WTC11 (cell line): ENCODE measurements at regions not wholly inside any gene's neighbourhood (a gene's known extent, or its start where the extent isn't known, plus 50 kb on each side); places are given as distances from the start of the nearest gene placed in this dataset.

ENCODE experiments used
- ATAC-seq: fragments of 200-7000 bp; cut with Tn5 transposase; 2 replicates; pipeline ENCODE4 v1.10.0; 2021; ENCODE audit warnings: mild to moderate bottlenecking, moderate library complexity
- CTCF ChIA-PET: fragments of 300-600 bp; sonication (Branson Sonifier 250); formaldehyde crosslinking; loops from one replicate; lab custom pipeline; 2021; ENCODE audit warnings: antibody characterized with exemption; lab: Charles Lee
- POLR2A ChIA-PET: fragments of 350-600 bp; sonication (Branson Sonifier 250); formaldehyde crosslinking; loops from one replicate; lab custom pipeline; 2021; ENCODE audit warnings: antibody characterized with exemption; lab: Charles Lee
- DNase-seq: peaks from one replicate; pipeline ENCODE4 v3.0.0; 2021; ENCODE audit warnings: low spot score
- H3K27ac Mint-ChIP-seq: 2 replicates; pipeline ENCODE4 v1.8.0; 2021; ENCODE audit warnings: mixed read lengths
- H3K27me3 Mint-ChIP-seq: 2 replicates; pipeline ENCODE4 v1.8.0; 2021; ENCODE audit warnings: low read depth, mild to moderate bottlenecking, moderate library complexity, mixed read lengths
- H3K36me3 Mint-ChIP-seq: 2 replicates; pipeline ENCODE4 v1.8.0; 2021; ENCODE audit warnings: mixed read lengths
- H3K4me1 Mint-ChIP-seq: 2 replicates; pipeline ENCODE4 v1.8.0; 2022; ENCODE audit warnings: mixed read lengths
- H3K4me3 Mint-ChIP-seq: 2 replicates; pipeline ENCODE4 v1.8.0; 2021; ENCODE audit warnings: mild to moderate bottlenecking, moderate library complexity, mixed read lengths
- H3K9me3 Mint-ChIP-seq: 2 replicates; pipeline ENCODE4 v1.8.0; 2021; ENCODE audit warnings: mixed read lengths
- FOXP1 ChIP-seq: sonication (generic); formaldehyde crosslinking; IDR thresholded peaks from 2 replicates; pipeline ENCODE4 v1.8.0; 2022; ENCODE audit warnings: missing genetic modification reagents, mild to moderate bottlenecking, moderate library complexity, borderline replicate concordance
- GABPB1 ChIP-seq: sonication (generic); formaldehyde crosslinking; IDR thresholded peaks from 2 replicates; pipeline ENCODE4 v1.8.1; 2023; ENCODE audit warnings: mild to moderate bottlenecking, missing genetic modification reagents
- GRHL2 ChIP-seq: fragments of 250-450 bp; sonication (Bioruptor Pico); IDR thresholded peaks from 2 replicates; pipeline ENCODE4 v1.8.0; 2022; ENCODE audit warnings: mild to moderate bottlenecking, moderate library complexity; ENCODE audit not compliant: insufficient replicate concordance, severe bottlenecking
- JAZF1 ChIP-seq: fragments of 250-450 bp; sonication (Bioruptor Pico); IDR thresholded peaks from 2 replicates; pipeline ENCODE4 v1.9.0; 2021; ENCODE audit warnings: moderate library complexity, mild to moderate bottlenecking, inconsistent platforms
- KAT7 ChIP-seq: sonication (generic); formaldehyde crosslinking; IDR thresholded peaks from 2 replicates; pipeline ENCODE4 v1.8.1; 2023; ENCODE audit warnings: missing genetic modification reagents, mild to moderate bottlenecking, borderline replicate concordance
- NR1H2 ChIP-seq: sonication (generic); formaldehyde crosslinking; IDR thresholded peaks from 2 replicates; pipeline ENCODE4 v1.9.0; 2021; ENCODE audit warnings: mild to moderate bottlenecking, moderate library complexity, missing genetic modification reagents
- SMAD3 ChIP-seq: sonication (generic); formaldehyde crosslinking; IDR thresholded peaks from 2 replicates; pipeline ENCODE4 v1.8.0; 2022; ENCODE audit warnings: missing genetic modification reagents, mild to moderate bottlenecking, borderline replicate concordance
- SMAD4 ChIP-seq: sonication (generic); formaldehyde crosslinking; IDR thresholded peaks from 2 replicates; pipeline ENCODE4 v1.8.0; 2022; ENCODE audit warnings: mild to moderate bottlenecking, missing genetic modification reagents
- SP1 ChIP-seq: sonication (generic); formaldehyde crosslinking; conservative IDR thresholded peaks from 2 replicates; pipeline ENCODE4 v1.8.1; 2022; ENCODE audit warnings: missing genetic modification reagents
- TEAD4 ChIP-seq: sonication (generic); formaldehyde crosslinking; IDR thresholded peaks from 2 replicates; pipeline ENCODE4 v1.8.0; 2022; ENCODE audit warnings: mild to moderate bottlenecking, missing genetic modification reagents
- TP53 ChIP-seq: sonication (generic); formaldehyde crosslinking; IDR thresholded peaks from 2 replicates; pipeline ENCODE4 v1.8.1; 2023; ENCODE audit warnings: mild to moderate bottlenecking, missing genetic modification reagents
- ZNF219 ChIP-seq: sonication (generic); formaldehyde crosslinking; IDR thresholded peaks from 2 replicates; pipeline ENCODE4 v1.8.0; 2023; ENCODE audit warnings: missing genetic modification reagents, mild to moderate bottlenecking, borderline replicate concordance
- ZNF396 ChIP-seq: fragments of 250-450 bp; sonication (Bioruptor Pico); IDR thresholded peaks from 2 replicates; pipeline ENCODE4 v1.8.0; 2021; ENCODE audit warnings: mild to moderate bottlenecking, moderate library complexity, borderline replicate concordance
- TF ChIP-seq, protein P1 (sequence below): sonication (generic); formaldehyde crosslinking; IDR thresholded peaks from 2 replicates; pipeline ENCODE4 v1.8.0; 2022; ENCODE audit warnings: mild to moderate bottlenecking, missing genetic modification reagents
- TF ChIP-seq, protein P2 (sequence below): sonication (generic); formaldehyde crosslinking; IDR thresholded peaks from 2 replicates; pipeline ENCODE4 v1.8.0; 2023; ENCODE audit warnings: missing genetic modification reagents, mild to moderate bottlenecking, borderline replicate concordance
- TF ChIP-seq, protein P3 (sequence below): sonication (generic); formaldehyde crosslinking; IDR thresholded peaks from 2 replicates; pipeline ENCODE4 v1.8.1; 2022; ENCODE audit warnings: low read depth, missing genetic modification reagents, borderline replicate concordance
- TF ChIP-seq, protein P4 (sequence below): fragments of 250-450 bp; sonication (Bioruptor Pico); IDR thresholded peaks from 2 replicates; pipeline ENCODE4 v1.9.0; 2021; ENCODE audit warnings: moderate library complexity, mild to moderate bottlenecking, inconsistent platforms, borderline replicate concordance
- TF ChIP-seq, protein P5 (sequence below): sonication (generic); formaldehyde crosslinking; IDR thresholded peaks from 2 replicates; pipeline ENCODE4 v1.8.0; 2022; ENCODE audit warnings: mild to moderate bottlenecking, missing genetic modification reagents
- TF ChIP-seq, protein P6 (sequence below): fragments of 250-450 bp; sonication (Bioruptor Pico); IDR thresholded peaks from 2 replicates; pipeline ENCODE4 v1.9.0; 2021; ENCODE audit warnings: mild to moderate bottlenecking

DNA sequence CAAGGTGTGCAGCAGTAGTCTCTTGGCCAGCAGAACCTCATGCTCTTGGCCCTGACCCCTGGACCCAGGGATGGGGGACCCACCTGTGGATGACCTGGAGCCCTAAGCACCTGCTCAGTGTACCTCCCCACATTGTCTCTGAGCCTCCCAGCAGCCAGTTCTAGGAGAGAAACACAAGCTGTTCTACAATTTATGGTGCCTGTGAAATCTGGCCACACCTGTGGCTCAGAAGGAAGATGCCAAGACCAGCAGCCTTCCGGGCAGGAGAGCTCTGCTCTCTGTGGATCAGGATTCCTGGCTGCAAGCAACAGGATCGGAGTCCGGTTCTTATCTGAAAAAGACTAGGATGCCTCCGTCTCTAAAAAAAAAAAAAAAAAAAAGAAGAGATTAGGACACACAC, 103.6 kb upstream of the ANO1 start:
- H3K27ac Mint-ChIP-seq: no peak overlapping the region
- POLR2A ChIA-PET: no interaction called here
- peaks cover 26% of the 10 kb centered on the region for H3K4me1 Mint-ChIP-seq
- ATAC-seq (no peak), DNase-seq (no peak)
- no peak overlapping the region for H3K4me3 Mint-ChIP-seq
- CTCF ChIA-PET: no interaction called here
- H3K9me3 Mint-ChIP-seq: no peaks in the 10 kb centered on the region
- no peak for TF ChIP-seq FOXP1 (CRISPR knock-in tag)
- TF ChIP-seq GRHL2: no peak
- no peak for TF ChIP-seq TEAD4
- TF ChIP-seq, protein P1, sequence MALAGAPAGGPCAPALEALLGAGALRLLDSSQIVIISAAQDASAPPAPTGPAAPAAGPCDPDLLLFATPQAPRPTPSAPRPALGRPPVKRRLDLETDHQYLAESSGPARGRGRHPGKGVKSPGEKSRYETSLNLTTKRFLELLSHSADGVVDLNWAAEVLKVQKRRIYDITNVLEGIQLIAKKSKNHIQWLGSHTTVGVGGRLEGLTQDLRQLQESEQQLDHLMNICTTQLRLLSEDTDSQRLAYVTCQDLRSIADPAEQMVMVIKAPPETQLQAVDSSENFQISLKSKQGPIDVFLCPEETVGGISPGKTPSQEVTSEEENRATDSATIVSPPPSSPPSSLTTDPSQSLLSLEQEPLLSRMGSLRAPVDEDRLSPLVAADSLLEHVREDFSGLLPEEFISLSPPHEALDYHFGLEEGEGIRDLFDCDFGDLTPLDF (CRISPR knock-in tag): no peak
- TF ChIP-seq, protein P2, sequence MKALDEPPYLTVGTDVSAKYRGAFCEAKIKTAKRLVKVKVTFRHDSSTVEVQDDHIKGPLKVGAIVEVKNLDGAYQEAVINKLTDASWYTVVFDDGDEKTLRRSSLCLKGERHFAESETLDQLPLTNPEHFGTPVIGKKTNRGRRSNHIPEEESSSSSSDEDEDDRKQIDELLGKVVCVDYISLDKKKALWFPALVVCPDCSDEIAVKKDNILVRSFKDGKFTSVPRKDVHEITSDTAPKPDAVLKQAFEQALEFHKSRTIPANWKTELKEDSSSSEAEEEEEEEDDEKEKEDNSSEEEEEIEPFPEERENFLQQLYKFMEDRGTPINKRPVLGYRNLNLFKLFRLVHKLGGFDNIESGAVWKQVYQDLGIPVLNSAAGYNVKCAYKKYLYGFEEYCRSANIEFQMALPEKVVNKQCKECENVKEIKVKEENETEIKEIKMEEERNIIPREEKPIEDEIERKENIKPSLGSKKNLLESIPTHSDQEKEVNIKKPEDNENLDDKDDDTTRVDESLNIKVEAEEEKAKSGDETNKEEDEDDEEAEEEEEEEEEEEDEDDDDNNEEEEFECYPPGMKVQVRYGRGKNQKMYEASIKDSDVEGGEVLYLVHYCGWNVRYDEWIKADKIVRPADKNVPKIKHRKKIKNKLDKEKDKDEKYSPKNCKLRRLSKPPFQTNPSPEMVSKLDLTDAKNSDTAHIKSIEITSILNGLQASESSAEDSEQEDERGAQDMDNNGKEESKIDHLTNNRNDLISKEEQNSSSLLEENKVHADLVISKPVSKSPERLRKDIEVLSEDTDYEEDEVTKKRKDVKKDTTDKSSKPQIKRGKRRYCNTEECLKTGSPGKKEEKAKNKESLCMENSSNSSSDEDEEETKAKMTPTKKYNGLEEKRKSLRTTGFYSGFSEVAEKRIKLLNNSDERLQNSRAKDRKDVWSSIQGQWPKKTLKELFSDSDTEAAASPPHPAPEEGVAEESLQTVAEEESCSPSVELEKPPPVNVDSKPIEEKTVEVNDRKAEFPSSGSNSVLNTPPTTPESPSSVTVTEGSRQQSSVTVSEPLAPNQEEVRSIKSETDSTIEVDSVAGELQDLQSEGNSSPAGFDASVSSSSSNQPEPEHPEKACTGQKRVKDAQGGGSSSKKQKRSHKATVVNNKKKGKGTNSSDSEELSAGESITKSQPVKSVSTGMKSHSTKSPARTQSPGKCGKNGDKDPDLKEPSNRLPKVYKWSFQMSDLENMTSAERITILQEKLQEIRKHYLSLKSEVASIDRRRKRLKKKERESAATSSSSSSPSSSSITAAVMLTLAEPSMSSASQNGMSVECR (CRISPR knock-in tag): no peak
- TF ChIP-seq GABPB1 (CRISPR knock-in tag): no peak
- no peak for TF ChIP-seq ZNF219 (CRISPR knock-in tag)
- TF ChIP-seq, protein P3, sequence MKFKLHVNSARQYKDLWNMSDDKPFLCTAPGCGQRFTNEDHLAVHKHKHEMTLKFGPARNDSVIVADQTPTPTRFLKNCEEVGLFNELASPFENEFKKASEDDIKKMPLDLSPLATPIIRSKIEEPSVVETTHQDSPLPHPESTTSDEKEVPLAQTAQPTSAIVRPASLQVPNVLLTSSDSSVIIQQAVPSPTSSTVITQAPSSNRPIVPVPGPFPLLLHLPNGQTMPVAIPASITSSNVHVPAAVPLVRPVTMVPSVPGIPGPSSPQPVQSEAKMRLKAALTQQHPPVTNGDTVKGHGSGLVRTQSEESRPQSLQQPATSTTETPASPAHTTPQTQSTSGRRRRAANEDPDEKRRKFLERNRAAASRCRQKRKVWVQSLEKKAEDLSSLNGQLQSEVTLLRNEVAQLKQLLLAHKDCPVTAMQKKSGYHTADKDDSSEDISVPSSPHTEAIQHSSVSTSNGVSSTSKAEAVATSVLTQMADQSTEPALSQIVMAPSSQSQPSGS (CRISPR knock-in tag): no peak
- TF ChIP-seq SMAD4 (CRISPR knock-in tag): no peak
- TF ChIP-seq SMAD3 (CRISPR knock-in tag): no peak
- TF ChIP-seq, protein P4, sequence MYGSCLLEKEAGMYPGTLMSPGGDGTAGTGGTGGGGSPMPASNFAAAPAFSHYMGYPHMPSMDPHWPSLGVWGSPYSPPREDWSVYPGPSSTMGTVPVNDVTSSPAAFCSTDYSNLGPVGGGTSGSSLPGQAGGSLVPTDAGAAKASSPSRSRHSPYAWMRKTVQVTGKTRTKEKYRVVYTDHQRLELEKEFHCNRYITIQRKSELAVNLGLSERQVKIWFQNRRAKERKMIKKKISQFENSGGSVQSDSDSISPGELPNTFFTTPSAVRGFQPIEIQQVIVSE (CRISPR knock-in tag): no peak
- TF ChIP-seq, protein P5, sequence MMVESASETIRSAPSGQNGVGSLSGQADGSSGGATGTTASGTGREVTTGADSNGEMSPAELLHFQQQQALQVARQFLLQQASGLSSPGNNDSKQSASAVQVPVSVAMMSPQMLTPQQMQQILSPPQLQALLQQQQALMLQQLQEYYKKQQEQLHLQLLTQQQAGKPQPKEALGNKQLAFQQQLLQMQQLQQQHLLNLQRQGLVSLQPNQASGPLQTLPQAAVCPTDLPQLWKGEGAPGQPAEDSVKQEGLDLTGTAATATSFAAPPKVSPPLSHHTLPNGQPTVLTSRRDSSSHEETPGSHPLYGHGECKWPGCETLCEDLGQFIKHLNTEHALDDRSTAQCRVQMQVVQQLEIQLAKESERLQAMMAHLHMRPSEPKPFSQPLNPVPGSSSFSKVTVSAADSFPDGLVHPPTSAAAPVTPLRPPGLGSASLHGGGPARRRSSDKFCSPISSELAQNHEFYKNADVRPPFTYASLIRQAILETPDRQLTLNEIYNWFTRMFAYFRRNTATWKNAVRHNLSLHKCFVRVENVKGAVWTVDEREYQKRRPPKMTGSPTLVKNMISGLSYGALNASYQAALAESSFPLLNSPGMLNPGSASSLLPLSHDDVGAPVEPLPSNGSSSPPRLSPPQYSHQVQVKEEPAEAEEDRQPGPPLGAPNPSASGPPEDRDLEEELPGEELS (CRISPR knock-in tag): no peak
- no peak for TF ChIP-seq SP1 (CRISPR knock-in tag)
- H3K36me3 Mint-ChIP-seq: no peaks in the 10 kb centered on the region
- H3K27me3 Mint-ChIP-seq: no peaks in the 10 kb centered on the region

DNA sequence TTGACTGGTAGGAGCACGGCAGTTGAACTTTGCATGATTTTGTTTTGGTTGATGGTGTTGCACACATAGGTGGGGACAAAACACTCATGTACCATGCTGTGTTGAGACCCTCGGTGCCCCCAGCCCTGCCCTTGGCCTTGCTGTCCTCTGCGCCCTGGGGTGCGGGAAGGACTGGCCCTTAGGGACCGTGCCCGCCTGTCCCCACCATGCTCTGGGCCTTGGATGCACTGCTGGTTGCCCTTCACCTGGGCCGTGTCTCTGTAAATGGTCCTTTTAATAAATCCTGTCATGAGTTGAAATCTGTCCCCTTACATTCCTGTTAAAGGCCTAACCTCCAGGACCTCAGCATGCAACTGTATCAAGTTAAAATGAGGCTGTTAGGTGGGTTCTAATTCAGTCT, 102.3 kb upstream of the ANO1 start:
- no peak for DNase-seq
- POLR2A ChIA-PET: no interaction called here
- no peak overlapping the region for H3K4me3 Mint-ChIP-seq
- H3K27ac Mint-ChIP-seq: no peak overlapping the region
- H3K9me3 Mint-ChIP-seq: no peaks in the 10 kb centered on the region
- H3K27me3 Mint-ChIP-seq: no peaks in the 10 kb centered on the region
- no peaks in the 10 kb centered on the region for H3K36me3 Mint-ChIP-seq
- H3K4me1 Mint-ChIP-seq: peaks cover 20% of the 10 kb centered on the region
- ATAC-seq: no peak
- TF ChIP-seq GRHL2 (no peak), ZNF396 (no peak), NR1H2 (CRISPR knock-in tag) (no peak), JAZF1 (CRISPR knock-in tag) (no peak), TP53 (CRISPR knock-in tag) (no peak), ZNF219 (CRISPR knock-in tag) (no peak), KAT7 (CRISPR knock-in tag) (no peak)
- TF ChIP-seq, protein P1 (CRISPR knock-in tag): no peak
- TF ChIP-seq, protein P6, sequence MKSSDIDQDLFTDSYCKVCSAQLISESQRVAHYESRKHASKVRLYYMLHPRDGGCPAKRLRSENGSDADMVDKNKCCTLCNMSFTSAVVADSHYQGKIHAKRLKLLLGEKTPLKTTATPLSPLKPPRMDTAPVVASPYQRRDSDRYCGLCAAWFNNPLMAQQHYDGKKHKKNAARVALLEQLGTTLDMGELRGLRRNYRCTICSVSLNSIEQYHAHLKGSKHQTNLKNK (CRISPR knock-in tag): no peak
- CTCF ChIA-PET: no interaction called here
